Mucosa of stomach (tissue), 1 donor: ENCODE measurements at regions not wholly inside any gene's neighbourhood (a gene's known extent, or its start where the extent isn't known, plus 50 kb on each side); places are given as distances from the start of the nearest gene placed in this dataset.
"Not testable (repeated sequence)": the region's sequence is repeated elsewhere in the genome, so short reads cannot be mapped to it uniquely, and the experiment has no call there.

Source experiments
- H3K27me3 ChIP-seq: one replicate; pipeline ENCODE4 v1.7.0; 2013; ENCODE audit warnings: mild to moderate bottlenecking, low read length; ENCODE audit not compliant: control insufficient read depth, insufficient read depth
- H3K36me3 ChIP-seq: one replicate; pipeline ENCODE4 v1.7.0; 2013; ENCODE audit warnings: low read length; ENCODE audit not compliant: control insufficient read depth, insufficient read depth
- H3K4me1 ChIP-seq: one replicate; pipeline ENCODE4 v1.7.0; 2013; ENCODE audit warnings: mild to moderate bottlenecking, low read length; ENCODE audit not compliant: control insufficient read depth, insufficient read depth
- H3K4me3 ChIP-seq: one replicate; pipeline ENCODE4 v1.7.0; 2013; ENCODE audit warnings: low read length
- H3K9ac ChIP-seq: one replicate; pipeline ENCODE4 v1.7.0; 2013; ENCODE audit warnings: mild to moderate bottlenecking, low read length, moderate library complexity
- H3K9me3 ChIP-seq: one replicate; pipeline ENCODE4 v1.7.0; 2013; ENCODE audit warnings: mild to moderate bottlenecking, low read length, moderate library complexity; ENCODE audit not compliant: control insufficient read depth
- donor health status: Pancreatic carcinoma.

GRCh38 chr6:76509397-76509796 lies 436.9 kb upstream of the IMPG1 start:
- Histone ChIP-seq H3K27me3 (no peaks in the 10 kb centered on the region), H3K36me3 (no peaks in the 10 kb centered on the region), H3K9ac (no peak overlapping the region)

GRCh38 chr6:76506808-76507207 lies 434.3 kb upstream of the IMPG1 start:
- Histone ChIP-seq H3K36me3 (no peaks in the 10 kb centered on the region), H3K27me3 (no peaks in the 10 kb centered on the region), H3K9ac (no peak overlapping the region), H3K4me3 (no peak overlapping the region), H3K9me3 (no peaks in the 10 kb centered on the region), H3K4me1 (no peaks in the 10 kb centered on the region)

More at GRCh38 chr6:76509397-76509796, 436.9 kb upstream of the IMPG1 start:
- no peaks in the 10 kb centered on the region for H3K9me3 ChIP-seq
- H3K4me1 ChIP-seq, result no peaks in the 10 kb centered on the region
- H3K4me3 ChIP-seq, result no peak overlapping the region

- Histone ChIP-seq H3K27me3 (no peaks in the 10 kb centered on the region), H3K36me3 (no peaks in the 10 kb centered on the region), H3K9ac (no peak overlapping the region), H3K9me3 (no peaks in the 10 kb centered on the region), H3K4me3 (no peak overlapping the region), H3K4me1 (no peaks in the 10 kb centered on the region)
These were observed 423.4 kb upstream of the IMPG1 start for GRCh38 chr6:76495909-76496308.

- not testable (repeated sequence) for H3K4me3 ChIP-seq, H3K27me3 ChIP-seq, H3K36me3 ChIP-seq, H3K9ac ChIP-seq, H3K4me1 ChIP-seq, H3K9me3 ChIP-seq
These were observed 418.9 kb upstream of the IMPG1 start for GRCh38 chr6:76491376-76491775.

GRCh38 chr6:76490456-76490855 lies 418.0 kb upstream of the IMPG1 start:
- no peaks in the 10 kb centered on the region for H3K4me1 ChIP-seq
- H3K36me3 ChIP-seq, result no peaks in the 10 kb centered on the region
- no peaks in the 10 kb centered on the region for H3K27me3 ChIP-seq
- no peak overlapping the region for H3K9ac ChIP-seq
- H3K4me3 ChIP-seq, result no peak overlapping the region
- H3K9me3 ChIP-seq, result no peaks in the 10 kb centered on the region

- H3K27me3 ChIP-seq, result no peaks in the 10 kb centered on the region
- no peaks in the 10 kb centered on the region for H3K36me3 ChIP-seq
- no peaks in the 10 kb centered on the region for H3K9me3 ChIP-seq
- H3K4me1 ChIP-seq, result no peaks in the 10 kb centered on the region
- H3K9ac ChIP-seq, result no peak overlapping the region
- no peak overlapping the region for H3K4me3 ChIP-seq
These were observed 408.6 kb upstream of the IMPG1 start for GRCh38 chr6:76481101-76481500.

GRCh38 chr6:76472858-76473257 lies 400.4 kb upstream of the IMPG1 start:
- Histone ChIP-seq H3K36me3 (no peaks in the 10 kb centered on the region), H3K4me1 (no peaks in the 10 kb centered on the region), H3K9ac (no peak overlapping the region), H3K9me3 (no peaks in the 10 kb centered on the region), H3K4me3 (no peak overlapping the region), H3K27me3 (no peaks in the 10 kb centered on the region)

- no peaks in the 10 kb centered on the region for H3K27me3 ChIP-seq
- no peaks in the 10 kb centered on the region for H3K36me3 ChIP-seq
- no peak overlapping the region for H3K9ac ChIP-seq
- H3K4me3 ChIP-seq, result no peak overlapping the region
- H3K4me1 ChIP-seq, result no peaks in the 10 kb centered on the region
- no peaks in the 10 kb centered on the region for H3K9me3 ChIP-seq
These were observed 393.8 kb upstream of the IMPG1 start for GRCh38 chr6:76466286-76466685.

- Histone ChIP-seq H3K9ac (no peak overlapping the region), H3K36me3 (no peaks in the 10 kb centered on the region), H3K27me3 (no peaks in the 10 kb centered on the region), H3K4me3 (no peak overlapping the region), H3K4me1 (no peaks in the 10 kb centered on the region), H3K9me3 (no peaks in the 10 kb centered on the region)
These were observed 392.9 kb upstream of the IMPG1 start for GRCh38 chr6:76465410-76465809.

- Histone ChIP-seq H3K4me1 (no peaks in the 10 kb centered on the region), H3K9me3 (no peaks in the 10 kb centered on the region), H3K36me3 (no peaks in the 10 kb centered on the region), H3K4me3 (no peak overlapping the region), H3K27me3 (no peaks in the 10 kb centered on the region), H3K9ac (no peak overlapping the region)
These were observed 380.8 kb upstream of the IMPG1 start for GRCh38 chr6:76453270-76453669.

- Histone ChIP-seq H3K4me1 (no peaks in the 10 kb centered on the region), H3K36me3 (no peaks in the 10 kb centered on the region), H3K27me3 (no peaks in the 10 kb centered on the region), H3K4me3 (no peak overlapping the region), H3K9ac (no peak overlapping the region), H3K9me3 (no peaks in the 10 kb centered on the region)
These were observed 379.7 kb upstream of the IMPG1 start for GRCh38 chr6:76451926-76452709.

GRCh38 chr6:76448109-76448508 lies 375.6 kb upstream of the IMPG1 start:
- Histone ChIP-seq H3K9ac (no peak overlapping the region), H3K9me3 (no peaks in the 10 kb centered on the region), H3K4me1 (no peaks in the 10 kb centered on the region), H3K4me3 (no peak overlapping the region), H3K27me3 (no peaks in the 10 kb centered on the region), H3K36me3 (no peaks in the 10 kb centered on the region)

- Histone ChIP-seq H3K9ac (no peak overlapping the region), H3K36me3 (no peaks in the 10 kb centered on the region), H3K4me1 (no peaks in the 10 kb centered on the region), H3K9me3 (no peaks in the 10 kb centered on the region), H3K27me3 (no peaks in the 10 kb centered on the region), H3K4me3 (no peak overlapping the region)
These were observed 369.4 kb upstream of the IMPG1 start for GRCh38 chr6:76441875-76442274.
